Activated CD4-positive, alpha-beta T cell treated with anti-CD3 and anti-CD28 coated beads, Interleukin-2, amount 50 U/mL, for 4 hours (primary cell): ENCODE measurements at regions not wholly inside any gene's neighbourhood (a gene's known extent, or its start where the extent isn't known, plus 50 kb on each side); places are given as distances from the start of the nearest gene placed in this dataset.
"Not testable (repeated sequence)": the region's sequence is repeated elsewhere in the genome, so short reads cannot be mapped to it uniquely, and the experiment has no call there.

Experiments
- DNase-seq, 2 experiments: peaks; one replicate each; pipeline ENCODE4 v3.0.0-alpha.2; 2020

DNA sequence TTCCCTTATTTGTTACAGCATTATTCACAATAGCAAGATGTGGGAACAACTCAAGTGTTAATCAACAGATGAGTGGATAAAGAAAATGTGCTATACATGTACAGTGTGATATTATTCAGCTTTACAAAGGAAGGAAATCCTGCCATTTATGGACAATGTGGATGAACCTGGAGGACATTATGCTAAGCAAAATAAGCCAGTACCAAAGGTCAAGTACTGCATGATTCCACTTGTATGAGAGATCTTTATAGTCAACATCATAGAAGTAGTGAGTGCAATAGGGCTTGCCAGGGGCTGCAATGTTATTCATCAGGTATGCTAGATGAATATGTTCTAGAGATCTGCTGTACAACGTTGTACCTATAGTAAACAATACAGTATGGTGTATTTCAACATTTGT, 138.5 kb upstream of the AGR3 start:
- no peak for DNase-seq

DNA sequence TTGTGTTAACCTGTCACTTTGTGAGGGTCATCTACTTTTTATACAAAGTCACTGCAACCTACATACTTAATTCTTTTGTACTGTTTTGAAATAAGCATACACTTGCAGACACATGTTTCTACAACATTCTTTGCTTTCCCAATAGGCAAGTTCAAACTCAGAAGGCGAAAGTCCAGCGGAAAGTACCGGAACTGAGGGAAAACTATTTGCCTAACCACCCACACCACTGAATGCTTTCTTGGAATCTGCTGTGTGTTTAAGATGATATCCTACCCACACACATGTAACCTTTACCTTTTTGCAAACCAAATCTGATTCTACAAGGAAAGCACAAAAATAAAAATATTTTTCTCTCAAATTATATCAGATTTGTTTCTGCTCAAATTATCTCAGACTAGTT, 139.4 kb upstream of the AGR3 start:
- no peak for DNase-seq

DNA sequence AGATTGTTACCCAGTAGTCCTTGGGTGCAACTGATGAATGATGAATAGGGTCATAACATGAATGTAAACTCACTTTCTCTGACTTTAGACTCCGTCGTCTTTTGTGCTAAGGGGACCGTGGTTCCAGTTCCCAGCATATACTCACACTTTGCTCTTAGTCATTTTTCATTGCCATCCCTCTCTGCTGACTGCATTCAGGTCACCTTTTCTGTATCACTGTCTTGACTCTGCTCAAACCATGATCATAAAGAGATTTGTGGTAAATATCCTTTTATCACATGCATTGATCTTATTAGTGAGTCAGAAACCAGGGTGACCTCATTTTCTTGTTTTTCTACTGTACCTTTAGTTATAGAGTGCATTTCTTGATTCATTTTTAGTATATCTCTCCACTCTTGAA, 141.1 kb upstream of the AGR3 start:
- peak; percentile 2 to 10 for DNase-seq

DNA sequence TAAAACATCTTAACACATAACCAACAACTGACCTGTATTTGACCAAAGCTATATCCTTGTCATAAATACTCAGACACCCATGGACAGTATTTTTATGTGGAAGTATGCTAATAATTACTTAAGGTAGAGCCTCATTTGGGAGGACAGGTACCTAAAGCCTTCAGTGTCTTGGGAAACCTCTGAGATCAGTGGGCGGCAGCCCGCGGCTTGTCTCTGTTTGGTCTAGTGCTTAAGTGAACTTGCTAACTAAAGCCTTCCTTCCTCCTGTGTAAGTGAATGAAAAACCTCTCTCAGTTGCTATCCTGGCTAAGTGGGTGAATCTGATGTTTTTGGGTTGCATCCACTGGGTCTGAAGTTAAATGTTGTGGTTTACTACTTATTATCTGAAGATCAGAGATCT, 144.5 kb upstream of the AGR3 start:
- DNase-seq = no peak

DNA sequence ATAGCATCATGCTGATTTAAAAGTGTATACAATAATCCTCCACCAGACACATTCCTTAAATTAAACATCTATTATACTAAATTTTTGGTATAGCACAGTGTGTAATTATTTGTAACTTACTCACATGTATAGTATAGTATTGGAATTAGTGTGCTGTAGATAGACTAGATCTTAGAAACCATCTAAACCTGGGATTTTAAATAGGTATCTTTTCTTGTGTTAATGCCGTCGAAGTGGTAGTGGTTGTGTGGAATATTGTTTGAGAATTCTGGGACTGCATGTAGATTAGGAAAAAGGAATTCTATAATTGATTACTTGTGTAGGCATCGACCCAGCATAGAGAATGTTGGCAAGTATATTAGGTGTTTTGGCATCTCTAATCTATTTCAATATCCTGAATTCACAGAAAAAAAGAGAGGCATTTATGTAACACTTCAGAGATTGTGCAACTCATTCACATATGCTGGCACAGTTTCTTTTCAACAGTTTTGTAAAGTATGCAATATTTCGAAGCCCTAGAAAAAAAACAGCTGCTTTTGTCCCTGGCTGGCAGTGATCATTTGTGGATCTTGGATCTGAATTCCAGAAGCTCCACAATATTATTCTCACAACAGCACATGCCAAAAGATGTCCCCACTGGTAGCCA, 145.5 kb upstream of the AGR3 start:
- DNase-seq = no peak

DNA sequence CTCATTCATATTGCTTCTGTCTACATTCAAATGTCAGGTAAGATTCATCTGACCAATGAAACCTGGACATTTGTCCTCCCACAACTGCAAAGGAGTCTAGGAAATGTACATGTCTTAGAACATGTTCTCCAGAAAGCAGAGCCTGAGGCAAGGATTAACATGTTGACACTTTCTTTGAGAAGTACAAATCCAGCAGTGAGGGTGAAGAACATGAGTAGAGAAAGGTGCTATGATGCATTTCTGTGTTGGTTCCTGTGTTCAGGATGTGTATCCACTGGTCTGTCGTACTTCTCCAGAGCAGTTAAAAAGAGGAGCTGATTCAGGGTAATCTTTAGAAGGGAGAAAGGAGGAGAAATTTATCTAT, 146.0 kb upstream of the AGR3 start:
- DNase-seq = no peak

DNA sequence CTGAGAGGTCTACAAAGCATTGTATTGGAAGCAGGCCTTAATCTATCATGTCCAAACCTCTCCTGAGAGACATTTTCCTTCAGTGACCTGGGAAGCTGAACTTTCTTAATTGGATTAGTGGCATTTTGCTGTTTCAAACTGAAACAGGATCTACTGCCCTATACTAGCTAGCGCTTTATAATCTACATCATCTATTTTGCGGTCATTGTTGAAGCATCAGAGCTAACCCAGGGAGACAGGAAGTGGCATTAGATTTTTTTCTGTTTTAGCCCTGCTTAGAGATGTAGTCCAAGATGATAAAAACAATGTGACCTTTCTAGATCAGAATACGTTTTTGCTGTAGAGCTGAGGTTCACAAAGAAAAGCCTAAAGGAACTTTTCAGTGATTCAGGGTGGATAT, 147.4 kb upstream of the AGR3 start:
- no peak for DNase-seq

DNA sequence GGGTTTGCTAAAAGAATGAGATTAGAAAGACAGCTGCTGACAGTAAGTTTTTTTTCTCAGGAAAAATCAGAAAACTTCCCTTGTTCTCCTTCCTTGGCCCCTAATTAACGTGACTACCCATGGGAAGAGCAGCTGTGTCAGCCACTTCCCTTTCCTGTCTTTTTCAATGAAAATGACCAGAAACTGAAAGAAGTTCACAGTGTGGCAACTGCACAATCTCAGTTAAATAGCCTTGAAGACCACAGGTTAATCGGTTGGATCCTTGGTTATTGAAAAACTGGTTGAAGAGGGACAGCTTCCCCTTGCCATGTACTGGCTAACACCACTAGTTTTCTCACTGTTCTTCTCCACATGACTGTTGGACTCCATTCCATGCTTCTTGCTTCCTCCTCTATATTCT, 148.8 kb upstream of the AGR3 start:
- no peak for DNase-seq

DNA sequence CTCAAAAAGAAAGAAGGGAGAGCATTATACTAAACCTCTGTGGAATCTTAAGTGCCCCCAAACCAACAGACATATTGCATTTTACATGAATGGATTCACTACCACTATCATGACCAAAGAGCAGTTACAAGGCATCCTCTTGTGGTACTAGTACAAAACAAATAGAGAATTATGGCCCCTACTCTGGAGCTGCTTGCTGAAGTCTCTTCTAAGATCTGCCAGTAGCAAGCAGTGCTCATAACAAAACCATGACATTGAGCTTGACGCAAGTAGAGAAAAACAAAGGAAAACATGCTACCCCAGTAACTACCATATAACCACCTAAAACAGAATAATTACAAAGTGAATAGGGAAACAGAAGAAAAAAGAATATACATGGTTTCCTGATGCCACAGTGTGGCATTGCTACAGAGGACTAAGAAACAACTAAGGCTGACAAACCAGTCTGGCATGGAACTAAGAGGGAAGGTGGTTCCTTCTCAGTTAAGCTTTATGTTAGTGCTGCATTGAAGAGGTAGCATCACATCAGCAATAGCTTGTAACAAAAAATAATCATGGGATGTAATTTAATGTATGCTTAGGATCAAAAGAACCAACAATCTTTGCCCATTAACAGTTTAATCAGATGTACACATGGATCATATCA, 150.2 kb upstream of the AGR3 start:
- DNase-seq = no peak

DNA sequence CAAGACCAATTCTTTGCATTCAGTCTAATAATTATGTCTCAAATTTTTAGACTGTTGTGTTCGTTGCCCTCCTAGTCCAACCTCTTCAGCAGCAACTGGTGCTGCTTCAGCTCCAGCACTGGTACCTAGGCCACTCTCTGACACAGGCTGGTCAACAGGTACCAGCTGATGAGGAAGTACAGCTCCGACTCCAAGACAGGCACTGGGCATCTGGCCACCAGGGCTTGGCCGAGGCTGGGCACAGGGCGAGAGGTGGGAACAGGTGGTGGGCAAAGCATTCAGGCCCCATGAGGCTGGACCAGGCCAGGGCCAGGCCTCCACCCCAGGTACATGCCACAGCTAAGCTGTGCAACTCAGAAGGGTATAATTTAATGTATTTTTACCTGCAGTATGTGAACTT, 151.5 kb upstream of the AGR3 start:
- no peak for DNase-seq

DNA sequence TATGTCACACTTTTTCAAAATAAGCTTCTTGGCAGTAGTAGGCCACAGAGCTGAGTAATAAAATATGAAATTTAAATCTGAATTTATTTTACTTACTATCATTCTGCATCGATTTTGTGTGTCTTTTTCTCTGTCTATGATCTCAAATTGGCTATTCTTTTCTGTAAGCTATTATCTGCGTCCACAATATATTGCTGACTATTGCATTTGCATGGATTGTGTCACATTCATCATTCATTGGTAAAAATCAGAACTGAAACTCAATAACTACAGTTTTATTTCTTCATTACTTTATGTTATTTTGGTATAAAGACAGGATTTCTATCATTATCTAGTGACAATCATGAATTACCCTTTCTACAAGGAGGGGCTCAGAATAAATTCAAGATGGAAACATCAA, 154.8 kb upstream of the AGR3 start:
- DNase-seq = no peak

DNA sequence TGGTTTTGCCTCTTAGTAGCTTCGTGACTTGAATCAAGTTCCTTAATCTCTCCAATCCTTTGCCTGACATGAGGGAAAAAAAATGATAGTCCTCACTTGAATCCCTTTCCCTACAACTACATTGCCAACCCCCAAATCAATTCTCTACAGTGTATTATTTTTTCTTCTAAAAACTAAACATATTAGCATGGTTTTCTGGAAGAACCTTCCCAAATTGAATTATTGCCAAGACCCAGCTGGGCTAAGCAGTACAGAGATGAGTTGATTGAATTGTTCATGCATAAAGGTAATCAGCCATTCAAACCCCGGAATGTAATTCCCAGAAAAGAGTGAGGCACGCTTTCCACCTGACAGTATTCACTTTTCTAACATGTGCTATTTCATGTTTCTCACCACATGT, 155.6 kb upstream of the AGR3 start:
- no peak for DNase-seq

DNA sequence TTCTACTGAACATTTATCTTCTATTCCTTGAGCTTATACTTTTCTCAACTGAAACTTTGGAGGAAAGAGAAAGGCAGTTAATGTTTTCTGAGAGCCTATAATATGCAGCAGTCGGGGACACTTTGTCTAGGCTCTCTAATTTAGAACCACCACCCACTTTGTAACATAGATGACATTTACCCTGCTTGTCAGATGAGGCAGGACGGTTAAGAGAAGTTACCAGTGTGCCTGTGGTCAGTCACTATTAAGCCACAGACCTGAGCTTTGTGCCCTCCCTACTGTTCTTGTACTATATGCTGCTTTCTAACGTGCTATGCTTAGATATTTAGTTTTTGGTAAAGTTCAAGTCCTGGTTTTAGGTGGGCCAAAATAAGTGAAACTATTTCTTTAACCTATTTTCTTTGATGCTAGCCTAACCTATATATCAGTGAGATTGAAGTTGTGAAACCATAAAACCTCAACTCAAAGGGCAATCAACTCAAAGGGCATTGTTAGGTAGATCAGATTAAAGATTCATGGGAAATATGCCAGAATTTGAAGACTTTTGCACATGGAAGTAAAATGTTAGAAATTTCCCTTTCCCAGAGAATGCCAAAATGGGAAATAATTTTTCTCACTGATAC, 156.5 kb upstream of the AGR3 start:
- DNase-seq = no peak

DNA sequence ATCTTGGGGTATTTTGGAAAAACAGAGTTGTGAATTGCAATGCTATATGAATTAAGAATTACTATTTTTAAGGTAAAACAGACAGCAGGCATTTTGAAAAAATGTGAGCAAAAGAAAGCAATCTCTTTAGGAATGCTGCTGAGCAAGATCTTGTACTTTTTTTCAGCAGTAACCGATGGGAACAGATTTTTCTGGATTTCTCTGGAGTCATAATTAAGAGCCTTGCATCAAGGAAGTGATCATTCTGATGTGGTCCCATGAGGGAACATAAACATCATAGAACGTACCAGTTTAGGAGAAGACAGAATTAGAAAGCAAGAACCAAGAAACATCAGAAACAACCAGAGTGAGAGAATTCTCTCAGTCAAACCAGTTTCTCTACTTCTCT, 157.0 kb upstream of the AGR3 start:
- DNase-seq = no peak

DNA sequence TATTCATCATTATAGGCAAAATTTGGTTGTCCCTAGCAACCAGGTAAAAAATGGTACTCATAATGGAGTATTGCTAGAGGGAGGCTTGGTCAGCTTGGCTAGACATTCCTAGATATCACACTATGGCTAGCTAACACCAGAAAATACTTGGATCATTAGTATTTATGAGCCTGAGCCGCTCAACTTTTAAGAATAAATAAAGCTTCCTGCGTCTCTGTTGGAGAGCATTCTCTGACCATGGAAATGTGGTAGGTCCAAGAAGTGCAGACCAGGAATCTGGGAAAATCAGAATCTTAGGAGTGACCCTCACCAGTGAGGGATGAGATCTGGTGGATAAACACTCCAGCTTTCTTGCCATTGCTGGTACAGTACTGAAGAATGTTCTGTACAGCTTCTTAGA, 157.6 kb upstream of the AGR3 start:
- DNase-seq = no peak

DNA sequence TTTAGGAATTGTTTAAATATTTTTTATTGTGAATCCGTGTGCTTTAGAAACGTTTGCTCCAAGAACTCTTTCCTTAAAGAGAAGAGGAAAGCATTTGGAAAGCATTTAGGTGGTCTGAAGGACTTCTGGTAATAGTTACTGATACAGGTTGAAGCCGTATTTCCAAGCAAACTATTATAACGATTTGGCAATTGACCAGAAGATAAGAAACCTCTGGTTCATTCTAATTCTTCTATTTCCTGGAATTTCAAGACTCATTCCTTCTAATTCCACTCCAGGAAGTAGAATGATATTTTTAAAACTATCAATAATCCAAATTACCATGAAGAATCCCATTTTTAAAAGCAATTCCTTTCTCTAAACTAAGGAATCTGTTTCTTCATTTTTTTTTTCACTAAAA, 158.9 kb upstream of the AGR3 start:
- DNase-seq = no peak

DNA sequence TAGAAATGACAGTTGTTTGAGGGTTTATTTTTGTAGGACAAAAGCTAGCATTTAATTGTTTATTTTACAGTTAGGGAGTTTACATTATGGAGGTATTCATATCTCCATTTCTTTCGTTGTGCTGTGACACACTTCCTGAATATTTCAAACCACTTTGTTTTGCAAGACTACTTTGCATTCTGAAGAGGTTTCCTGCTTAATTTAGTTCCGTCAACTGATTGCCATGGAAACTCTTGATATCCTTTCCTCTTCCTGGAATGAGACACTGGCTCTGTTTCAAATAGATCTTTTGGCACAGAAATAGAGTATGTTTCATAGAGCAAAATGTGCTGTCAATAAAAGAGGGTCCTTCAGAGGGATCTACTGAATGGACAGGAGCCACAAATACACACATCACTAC, 159.5 kb upstream of the AGR3 start:
- no peak for DNase-seq

DNA sequence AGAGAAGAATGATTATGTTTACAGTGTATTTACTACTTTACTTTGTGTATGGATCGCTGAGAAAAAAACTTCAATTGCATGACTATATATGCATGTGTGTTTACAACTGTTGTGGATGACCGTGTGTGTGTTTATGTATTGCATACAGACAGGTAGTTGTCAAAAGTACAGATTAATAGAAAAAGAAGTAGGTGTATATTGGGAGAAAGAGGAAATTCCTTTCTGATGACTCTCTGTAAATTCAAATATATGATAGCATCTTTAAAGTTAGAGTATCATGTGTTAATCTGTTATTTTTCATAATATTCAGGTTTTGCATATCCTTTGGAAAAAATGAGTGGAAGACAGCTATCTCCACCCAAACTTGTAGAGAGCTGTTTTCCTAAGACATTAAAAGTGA, 160.4 kb upstream of the AGR3 start:
- no peak for DNase-seq

DNA sequence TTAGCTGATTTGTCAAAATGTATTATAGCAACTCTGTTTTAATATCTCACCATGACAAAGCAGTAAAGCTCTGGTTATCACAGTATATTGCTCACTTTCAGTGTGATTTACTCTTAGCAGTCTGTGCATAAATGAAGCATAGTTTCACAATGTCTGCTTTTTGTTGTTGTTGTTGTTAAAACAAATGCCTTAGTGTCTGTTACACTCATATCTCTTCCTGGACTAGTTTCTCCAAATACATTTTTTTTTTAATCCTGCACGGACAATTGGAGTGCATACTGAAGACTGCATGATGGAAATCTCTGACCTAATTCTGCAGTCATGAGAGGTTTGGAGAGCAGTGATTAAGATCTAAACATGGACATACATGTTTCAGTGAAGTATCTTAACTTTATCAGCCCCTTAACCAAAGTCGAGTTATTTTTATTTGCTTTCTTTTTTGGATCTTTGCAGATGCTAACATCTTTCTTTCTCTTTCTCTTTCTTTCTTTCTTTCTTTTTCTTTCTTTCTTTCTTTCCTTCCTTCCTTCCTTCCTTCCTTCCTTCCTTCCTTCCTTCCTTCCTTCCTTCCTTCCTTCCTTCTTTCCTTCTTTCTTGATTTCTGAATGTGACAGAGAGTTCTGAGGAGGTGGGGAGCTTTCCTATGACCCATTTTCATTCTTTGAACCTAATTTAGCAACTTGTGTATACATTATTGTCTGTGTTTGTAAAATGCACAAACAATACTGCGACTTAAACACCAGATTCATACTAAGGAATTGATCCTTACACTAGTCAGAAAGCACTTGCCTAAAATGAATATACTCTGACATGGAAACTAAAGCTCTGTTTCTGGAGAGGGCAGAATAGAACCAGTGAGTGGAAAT, 161.5 kb upstream of the AGR3 start:
- no peak for DNase-seq

DNA sequence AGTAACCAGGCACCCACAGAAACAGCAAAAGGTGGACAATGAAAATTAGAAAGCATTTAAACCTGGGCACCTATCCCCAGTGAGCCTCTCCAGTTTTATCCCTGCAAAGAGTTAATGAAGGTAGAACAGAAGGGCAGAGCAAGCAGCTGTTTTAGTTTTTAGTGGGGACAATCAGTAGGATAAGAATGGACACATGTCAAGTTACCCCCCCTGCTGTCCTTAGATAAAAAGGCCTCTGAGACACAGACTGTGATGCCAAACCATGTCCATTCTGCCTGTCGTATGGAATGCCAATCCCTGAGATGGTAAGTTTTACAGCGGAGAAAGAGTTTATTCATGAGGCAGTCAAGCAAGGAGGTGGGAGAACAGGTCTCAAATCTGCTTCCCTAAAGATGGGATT, 162.6 kb upstream of the AGR3 start:
- DNase-seq = no peak

DNA sequence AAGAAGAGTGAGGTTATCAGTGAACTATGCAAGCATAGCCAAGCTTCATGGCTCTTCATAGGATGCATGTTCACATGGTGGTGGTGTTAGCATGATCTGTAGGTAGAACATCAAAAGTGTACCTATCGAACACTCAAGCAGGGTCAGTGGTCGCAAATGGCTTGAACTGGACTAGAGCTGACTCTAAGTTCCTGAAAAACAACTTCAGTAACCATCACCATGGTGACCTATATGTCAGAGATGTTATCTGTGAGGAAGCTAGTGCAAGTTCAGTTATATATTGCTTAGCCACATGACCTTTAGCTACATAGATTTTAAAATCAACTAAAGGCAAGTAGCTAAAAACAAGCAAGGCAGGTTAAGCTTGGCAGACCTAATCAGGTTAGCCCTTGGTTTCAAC, 163.1 kb upstream of the AGR3 start:
- DNase-seq = no peak

DNA sequence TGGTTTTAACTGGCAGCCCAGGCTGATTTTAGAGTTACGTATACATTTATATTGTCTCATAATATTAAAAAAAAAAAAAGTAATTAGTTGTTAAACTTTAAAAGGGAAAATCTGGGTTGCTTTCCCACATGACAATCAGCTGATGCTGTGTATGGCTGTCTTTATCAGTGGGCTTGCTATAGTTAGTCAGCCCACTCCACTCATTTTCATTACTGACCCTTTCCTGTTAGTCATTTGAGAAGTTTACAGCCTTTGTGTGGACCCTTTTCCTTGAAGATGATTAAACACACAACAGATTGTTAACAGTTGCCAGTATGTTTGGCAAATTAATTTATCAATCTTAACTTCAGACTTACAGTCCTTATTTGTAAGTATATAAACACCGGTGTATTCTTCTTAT, 164.5 kb upstream of the AGR3 start:
- no peak for DNase-seq

DNA sequence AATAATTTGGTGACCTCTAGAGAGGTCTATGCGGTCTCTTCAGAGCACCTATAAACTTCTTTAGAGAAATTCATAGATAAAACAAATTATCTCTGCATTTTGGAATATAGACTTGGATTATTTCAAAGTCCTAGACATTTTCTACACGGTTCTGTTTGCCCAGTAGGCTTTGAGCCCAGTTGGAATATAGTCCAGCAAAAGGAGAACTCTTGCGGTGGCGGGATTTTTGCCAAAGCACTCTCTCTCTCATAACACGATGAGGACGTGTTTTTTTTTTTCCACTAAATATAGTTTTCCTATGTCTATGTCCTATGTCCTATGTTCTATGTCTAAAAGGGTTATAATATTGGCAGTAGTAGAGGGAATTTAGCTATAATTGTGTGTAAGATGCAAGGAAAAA, 164.9 kb upstream of the AGR3 start:
- no peak for DNase-seq

DNA sequence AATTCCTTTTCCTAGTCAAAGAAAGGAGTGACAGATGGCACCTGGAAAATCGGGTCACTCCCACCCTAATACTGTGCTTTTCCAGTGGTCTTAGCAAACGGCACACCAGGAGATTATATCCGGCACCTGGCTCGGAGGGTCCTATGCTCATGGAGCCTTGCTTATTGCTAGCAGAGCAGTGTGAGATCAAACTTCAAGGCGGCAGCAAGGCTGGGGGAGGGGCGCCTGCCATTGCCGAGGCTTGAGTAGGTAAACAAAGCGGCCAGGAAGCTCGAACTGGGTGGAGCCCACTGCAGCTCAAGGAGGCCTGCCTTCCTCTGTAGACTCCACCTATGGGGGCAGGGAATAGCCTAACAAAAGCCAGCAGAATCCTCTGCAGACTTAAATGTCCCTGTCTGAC, 171.4 kb upstream of the AGR3 start:
- DNase-seq = not testable (repeated sequence)
